SK-N-SH treated with all-trans-retinoic acid at 6 μM for 48 hours (cell line): ENCODE measurements at regions not wholly inside any gene's neighbourhood (a gene's known extent, or its start where the extent isn't known, plus 50 kb on each side); places are given as distances from the start of the nearest gene placed in this dataset.

Source experiments
- ATAC-seq: fragments of 200-7000 bp; cut with Tn5 transposase; 3 replicates; pipeline ENCODE4 v1.9.1; 2020; ENCODE audit warnings: mild to moderate bottlenecking, moderate library complexity
- ARNTL ChIP-seq: fragments of 450-650 bp; formaldehyde crosslinking; IDR thresholded peaks from 2 replicates; pipeline ENCODE4 v1.5.0; 2020; ENCODE audit warnings: low read depth, mild to moderate bottlenecking, moderate library complexity, borderline replicate concordance
- CREB5 ChIP-seq: fragments of 250-450 bp; sonication (Bioruptor Pico); IDR thresholded peaks from 2 replicates; pipeline ENCODE4 v1.5.1; 2020; ENCODE audit warnings: low read depth, mild to moderate bottlenecking, moderate library complexity
- CSDC2 ChIP-seq: fragments of 250-450 bp; sonication (Bioruptor Pico); IDR thresholded peaks from 2 replicates; pipeline ENCODE4 v1.5.0; 2020; ENCODE audit warnings: mild to moderate bottlenecking, moderate library complexity
- CSRNP3 ChIP-seq: fragments of 250-450 bp; sonication (Bioruptor Pico); IDR thresholded peaks from 2 replicates; pipeline ENCODE4 v1.5.1; 2021; ENCODE audit warnings: mild to moderate bottlenecking, moderate library complexity
- ESRRG ChIP-seq: fragments of 250-450 bp; sonication (Bioruptor Pico); IDR thresholded peaks from 2 replicates; pipeline ENCODE4 v1.6.1; 2021; ENCODE audit warnings: mild to moderate bottlenecking
- GLIS3 ChIP-seq: fragments of 250-450 bp; sonication (Bioruptor Pico); IDR thresholded peaks from 2 replicates; pipeline ENCODE4 v1.5.0; 2020; ENCODE audit warnings: mild to moderate bottlenecking, moderate library complexity
- ISL1 ChIP-seq: fragments of 250-450 bp; sonication (Bioruptor Pico); IDR thresholded peaks from 2 replicates; pipeline ENCODE4 v2.1.2; 2022; ENCODE audit warnings: mild to moderate bottlenecking, moderate library complexity
- OSR1 ChIP-seq: fragments of 250-450 bp; sonication (Bioruptor Pico); IDR thresholded peaks from 2 replicates; pipeline ENCODE4 v1.8.0; 2022; ENCODE audit warnings: moderate library complexity, mild to moderate bottlenecking, inconsistent platforms
- PATZ1 ChIP-seq: fragments of 250-450 bp; sonication (Bioruptor Pico); IDR thresholded peaks from 2 replicates; pipeline ENCODE4 v1.8.0; 2020; ENCODE audit warnings: mild to moderate bottlenecking, moderate library complexity, borderline replicate concordance
- POU6F1 ChIP-seq: fragments of 250-450 bp; sonication (Bioruptor Pico); IDR thresholded peaks from 2 replicates; pipeline ENCODE4 v1.8.0; 2021; ENCODE audit warnings: low read depth, mild to moderate bottlenecking, moderate library complexity, borderline replicate concordance
- PPARA ChIP-seq: fragments of 250-450 bp; sonication (Bioruptor Pico); IDR thresholded peaks from 2 replicates; pipeline ENCODE4 v1.5.0; 2020; ENCODE audit warnings: mild to moderate bottlenecking, borderline replicate concordance
- RARB ChIP-seq: fragments of 250-450 bp; sonication (Bioruptor Pico); IDR thresholded peaks from 2 replicates; pipeline ENCODE4 v1.8.0; 2021; ENCODE audit warnings: mild to moderate bottlenecking, moderate library complexity
- SNAI2 ChIP-seq: fragments of 250-450 bp; sonication (Bioruptor Pico); IDR thresholded peaks from 2 replicates; pipeline ENCODE4 v1.5.0; 2020; ENCODE audit warnings: mild to moderate bottlenecking, moderate library complexity
- TCF4 ChIP-seq: fragments of 250-450 bp; sonication (Bioruptor Pico); IDR thresholded peaks from 2 replicates; pipeline ENCODE4 v1.8.0; 2021; ENCODE audit warnings: mild to moderate bottlenecking, moderate library complexity, borderline replicate concordance
- TOX ChIP-seq: fragments of 250-450 bp; sonication (Bioruptor Pico); IDR thresholded peaks from 2 replicates; pipeline ENCODE4 v1.8.0; 2021; ENCODE audit warnings: mild to moderate bottlenecking, moderate library complexity, borderline replicate concordance
- TSHZ2 ChIP-seq: fragments of 250-450 bp; sonication (Bioruptor Pico); IDR thresholded peaks from 2 replicates; pipeline ENCODE4 v1.5.0; 2020; ENCODE audit warnings: mild to moderate bottlenecking, moderate library complexity
- ZC3H10 ChIP-seq: fragments of 250-450 bp; sonication (Bioruptor Pico); IDR thresholded peaks from 2 replicates; pipeline ENCODE4 v1.5.1; 2021; ENCODE audit warnings: mild to moderate bottlenecking, moderate library complexity
- ZFP3 ChIP-seq: fragments of 250-450 bp; sonication (Bioruptor Pico); IDR thresholded peaks from 2 replicates; pipeline ENCODE4 v1.5.0; 2020; ENCODE audit warnings: mild to moderate bottlenecking, moderate library complexity
- ZFP30 ChIP-seq: fragments of 450-650 bp; formaldehyde crosslinking; IDR thresholded peaks from 2 replicates; pipeline ENCODE4 v1.5.0; 2022; ENCODE audit warnings: mild to moderate bottlenecking, moderate library complexity
- ZNF565 ChIP-seq: fragments of 450-650 bp; formaldehyde crosslinking; conservative IDR thresholded peaks from 2 replicates; pipeline ENCODE4 v1.5.0; 2020; ENCODE audit warnings: low read depth, mild to moderate bottlenecking, moderate library complexity
- ZNF70 ChIP-seq: fragments of 450-650 bp; formaldehyde crosslinking; IDR thresholded peaks from 2 replicates; pipeline ENCODE4 v1.5.0; 2020; ENCODE audit warnings: mild to moderate bottlenecking, moderate library complexity
- ZNF8 ChIP-seq: fragments of 450-650 bp; formaldehyde crosslinking; IDR thresholded peaks from 2 replicates; pipeline ENCODE4 v1.5.0; 2020; ENCODE audit warnings: mild to moderate bottlenecking, moderate library complexity

- ATAC-seq: no peak
- TF ChIP-seq ARNTL (CRISPR knock-in tag) (no peak), ISL1 (no peak), RARB (no peak), ESRRG (no peak), PATZ1 (no peak), PPARA (CRISPR knock-in tag) (no peak)
- TF ChIP-seq, all 23 proteins: peak for 0
Observed at GRCh38 chr5:118243613-118244012, 744.7 kb downstream of the DTWD2 start.

GRCh38 chr5:118243068-118243467, 745.3 kb downstream of the DTWD2 start:
- ATAC-seq: no peak
- TF ChIP-seq TCF4 (CRISPR knock-in tag): no peak
- no peak for TF ChIP-seq CREB5 (CRISPR knock-in tag)

GRCh38 chr5:118236108-118236849, 752.1 kb downstream of the DTWD2 start:
- TF ChIP-seq OSR1 (CRISPR knock-in tag) (no peak), ZNF70 (no peak), ZNF565 (CRISPR knock-in tag) (no peak), ZNF8 (CRISPR knock-in tag) (no peak), ZC3H10 (CRISPR knock-in tag) (no peak), PATZ1 (no peak), ZFP30 (CRISPR knock-in tag) (no peak), CSRNP3 (CRISPR knock-in tag) (no peak), ARNTL (CRISPR knock-in tag) (no peak), RARB (no peak), ZFP3 (CRISPR knock-in tag) (no peak), CSDC2 (CRISPR knock-in tag) (no peak), TOX (CRISPR knock-in tag) (no peak), POU6F1 (CRISPR knock-in tag) (no peak), SNAI2 (CRISPR knock-in tag) (no peak), GLIS3 (CRISPR knock-in tag) (no peak)
- no peak for ATAC-seq

GRCh38 chr5:118233606-118234005, 754.7 kb downstream of the DTWD2 start:
- TF ChIP-seq ZNF565 (CRISPR knock-in tag) (no peak), CREB5 (CRISPR knock-in tag) (no peak), GLIS3 (CRISPR knock-in tag) (no peak), ZC3H10 (CRISPR knock-in tag) (no peak), TSHZ2 (no peak), ZNF8 (CRISPR knock-in tag) (no peak)
- no peak for ATAC-seq
